ENCODE measurements at regions not wholly inside any gene's neighbourhood (a gene's known extent, or its start where the extent isn't known, plus 50 kb on each side); places are given as distances from the start of the nearest gene placed in this dataset.
"Not testable (repeated sequence)": the region's sequence is repeated elsewhere in the genome, so short reads cannot be mapped to it uniquely, and the experiment has no call there.

DNA sequence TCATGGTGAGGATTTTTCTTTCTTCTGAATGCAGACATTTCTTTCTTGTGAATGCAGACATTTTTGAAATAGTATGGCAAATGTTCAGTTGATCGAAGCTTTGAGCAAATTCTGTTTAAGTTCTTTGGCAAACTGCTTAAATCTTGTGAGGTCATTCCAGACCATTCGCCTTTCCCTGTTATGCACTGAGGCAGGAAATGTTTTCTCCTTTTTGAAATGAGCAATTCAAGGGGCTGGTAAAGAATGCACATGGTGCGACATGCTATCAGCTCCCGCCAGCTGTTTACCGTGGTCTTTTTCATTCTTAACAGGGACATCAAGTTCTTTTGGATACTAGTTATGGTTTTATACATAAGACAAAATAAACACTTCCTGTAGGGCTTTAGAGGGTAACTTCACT lies 112.0 kb upstream of the CCN2 start:
- POLR2A ChIA-PET: no interaction called here
- CTCF ChIA-PET: no interaction called here

- POLR2A ChIA-PET: no interaction called here
Measured at GRCh38 chr6:132062626-132063025, 111.5 kb upstream of the CCN2 start.

GRCh38 chr6:132061381-132061780 lies 110.2 kb upstream of the CCN2 start:
- CTCF ChIA-PET: no interaction called here
- POLR2A ChIA-PET: no interaction called here

More at GRCh38 chr6:132062626-132063025, 111.5 kb upstream of the CCN2 start:
- CTCF ChIA-PET: no interaction called here

DNA sequence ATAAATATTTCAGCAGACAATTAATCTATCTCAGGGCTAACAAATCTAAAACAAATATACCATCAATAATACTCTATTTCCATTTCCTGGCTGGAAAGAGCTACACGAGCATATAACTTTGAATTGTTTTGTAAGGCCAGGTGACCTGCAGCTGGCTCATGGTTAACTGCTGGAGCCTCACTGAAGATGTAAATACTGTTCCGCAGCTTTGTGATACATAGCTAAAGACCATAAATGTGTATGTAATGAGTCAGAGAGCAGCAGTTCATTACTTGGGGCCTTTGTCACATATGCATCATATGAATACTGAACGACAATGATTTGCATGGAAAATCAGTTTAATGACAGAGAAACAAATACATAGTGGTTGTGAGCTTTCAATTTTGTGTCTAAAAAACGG lies 109.4 kb upstream of the CCN2 start:
- CTCF ChIA-PET: no interaction called here
- POLR2A ChIA-PET: no interaction called here

GRCh38 chr6:132058975-132059374 lies 107.8 kb upstream of the CCN2 start:
- POLR2A ChIA-PET: no interaction called here
- CTCF ChIA-PET: interaction anchor here (0.7 kb wide), 1 partner anchor 9 kb away, joined by 3 read pairs; no protein-coding TSS in a partner anchor

DNA sequence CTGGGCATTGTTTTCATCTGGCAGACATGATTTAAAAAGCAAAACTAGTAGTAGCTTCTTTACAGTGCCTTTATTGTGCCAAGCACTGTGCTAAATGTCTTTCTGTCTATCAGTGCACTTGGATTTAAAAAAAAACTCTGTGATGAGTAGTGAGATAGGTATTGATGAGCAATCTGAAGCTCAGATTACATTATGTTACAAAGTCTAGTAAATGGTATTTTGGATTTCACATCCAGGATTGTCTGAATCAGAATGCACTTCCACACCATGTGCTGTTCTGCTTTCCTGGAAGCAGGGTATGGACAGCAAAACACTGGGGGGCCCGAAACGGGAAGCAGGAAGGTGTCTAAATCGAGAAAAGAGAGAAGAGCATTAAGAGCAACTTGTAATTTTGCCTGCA lies 103.4 kb upstream of the CCN2 start:
- ChIA-PET POLR2A (no interaction called here), CTCF (no interaction called here)

GRCh38 chr6:132053511-132053910 lies 102.3 kb upstream of the CCN2 start:
- POLR2A ChIA-PET: interaction anchor here (0.7 kb wide), 1 partner anchor 21 kb away, joined by 3 read pairs; no protein-coding TSS in a partner anchor
- CTCF ChIA-PET: no interaction called here

GRCh38 chr6:132052096-132052495 lies 100.9 kb upstream of the CCN2 start:
- CTCF ChIA-PET: no interaction called here
- POLR2A ChIA-PET: no interaction called here

- CTCF ChIA-PET: no interaction called here
- POLR2A ChIA-PET: no interaction called here
Measured at GRCh38 chr6:132045877-132046276, 94.7 kb upstream of the CCN2 start.

DNA sequence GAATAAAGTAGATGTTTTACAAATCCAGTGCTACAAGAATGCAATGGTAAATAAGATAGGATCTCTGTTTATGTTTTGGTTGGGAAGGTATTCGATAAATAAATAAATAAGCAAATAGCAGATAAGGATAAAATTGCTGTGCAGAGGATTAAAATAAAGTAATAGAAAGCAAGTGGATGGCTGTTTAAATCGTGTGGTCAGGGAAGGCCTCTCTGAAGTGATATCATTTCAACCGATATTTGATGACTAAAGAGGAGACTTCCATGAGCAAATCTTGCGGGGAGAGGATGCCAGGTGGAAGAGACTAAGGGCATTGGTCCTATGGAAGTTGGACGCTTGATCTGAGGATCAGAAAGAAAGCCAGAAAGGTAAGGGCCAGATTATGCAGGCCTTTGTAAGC lies 92.0 kb upstream of the CCN2 start:
- POLR2A ChIA-PET: no interaction called here
- CTCF ChIA-PET: no interaction called here

- POLR2A ChIA-PET: no interaction called here
- CTCF ChIA-PET: no interaction called here
Measured at GRCh38 chr6:132041706-132042105, 90.5 kb upstream of the CCN2 start.

- CTCF ChIA-PET: no interaction called here
- POLR2A ChIA-PET: no interaction called here
Measured at GRCh38 chr6:132028029-132028428, 76.9 kb upstream of the CCN2 start.

- ChIA-PET POLR2A (no interaction called here), CTCF (no interaction called here)
Measured at GRCh38 chr6:132025468-132025867, 74.3 kb upstream of the CCN2 start.

GRCh38 chr6:132023490-132023889 lies 72.3 kb upstream of the CCN2 start:
- POLR2A ChIA-PET: no interaction called here
- CTCF ChIA-PET: no interaction called here

GRCh38 chr6:132021552-132022375 lies 70.6 kb upstream of the CCN2 start:
- ChIA-PET CTCF (interaction anchor here (0.5 kb wide), 1 partner anchor 82 kb away, joined by 3 read pairs; no protein-coding TSS in a partner anchor), POLR2A (no interaction called here)

- POLR2A ChIA-PET, CTCF ChIA-PET: not testable (repeated sequence)
Measured at GRCh38 chr6:132020918-132021317, 69.7 kb upstream of the CCN2 start.

DNA sequence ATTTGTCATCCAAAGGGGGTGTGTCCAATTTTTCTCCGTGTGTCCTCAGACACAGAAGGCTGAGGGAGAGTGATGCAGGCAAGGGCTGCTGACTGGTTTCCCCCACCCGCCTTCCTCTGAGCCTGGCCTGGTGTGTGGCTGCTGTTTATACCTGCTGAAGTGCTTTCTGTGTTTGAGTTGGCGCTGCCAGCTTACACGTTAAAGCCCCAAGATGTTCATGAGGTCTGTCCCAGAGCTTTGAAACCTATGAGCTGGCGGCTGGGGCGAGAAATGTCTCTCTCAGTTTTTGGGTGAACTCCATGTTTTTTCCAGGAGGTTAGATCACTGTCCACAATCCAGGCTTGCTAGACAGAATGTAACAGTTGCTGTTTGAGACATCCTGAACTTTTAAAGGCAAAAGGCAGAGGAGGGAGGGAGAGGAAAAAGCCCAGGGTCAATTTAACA lies 69.0 kb upstream of the CCN2 start:
- ChIA-PET CTCF (no interaction called here), POLR2A (no interaction called here)

DNA sequence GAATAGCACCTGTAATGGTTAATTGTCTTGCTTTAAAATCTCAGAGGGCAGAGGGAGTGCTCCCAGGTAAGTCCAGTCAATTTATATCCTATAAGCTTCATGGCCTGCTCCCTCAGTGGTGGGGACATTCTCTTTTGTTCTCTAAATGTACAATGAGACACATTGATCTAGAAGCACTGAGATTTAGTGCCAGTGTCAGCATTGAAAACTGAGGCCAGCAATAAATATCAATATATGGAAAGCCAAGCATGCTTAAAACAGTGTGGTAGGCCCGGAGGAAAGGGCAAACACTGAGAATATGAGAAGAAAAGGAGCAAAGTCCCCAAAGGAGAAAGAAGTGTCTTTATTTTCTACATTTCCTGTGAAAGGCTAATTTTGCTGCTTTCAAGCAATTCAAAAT lies 68.4 kb upstream of the CCN2 start:
- ChIA-PET CTCF (no interaction called here), POLR2A (no interaction called here)

DNA sequence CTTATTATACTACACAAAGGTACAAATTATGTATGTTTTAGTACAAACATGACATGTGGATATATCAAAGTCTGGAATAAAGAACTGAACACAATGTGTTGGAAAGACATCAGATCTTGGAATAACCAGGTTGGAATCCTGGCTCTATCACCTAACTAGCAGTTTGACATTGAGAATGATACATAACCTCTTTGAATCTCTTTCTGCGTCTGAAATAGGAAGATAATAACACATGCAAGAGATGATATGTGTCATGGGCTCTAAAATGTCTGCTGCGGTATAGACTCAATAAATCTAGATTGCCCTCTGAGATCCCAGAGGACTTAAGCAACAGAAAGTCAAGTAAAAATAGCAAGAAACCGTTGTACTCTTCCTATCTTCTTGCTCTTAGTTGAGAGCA lies 66.8 kb upstream of the CCN2 start:
- ChIA-PET CTCF (no interaction called here), POLR2A (no interaction called here)

DNA sequence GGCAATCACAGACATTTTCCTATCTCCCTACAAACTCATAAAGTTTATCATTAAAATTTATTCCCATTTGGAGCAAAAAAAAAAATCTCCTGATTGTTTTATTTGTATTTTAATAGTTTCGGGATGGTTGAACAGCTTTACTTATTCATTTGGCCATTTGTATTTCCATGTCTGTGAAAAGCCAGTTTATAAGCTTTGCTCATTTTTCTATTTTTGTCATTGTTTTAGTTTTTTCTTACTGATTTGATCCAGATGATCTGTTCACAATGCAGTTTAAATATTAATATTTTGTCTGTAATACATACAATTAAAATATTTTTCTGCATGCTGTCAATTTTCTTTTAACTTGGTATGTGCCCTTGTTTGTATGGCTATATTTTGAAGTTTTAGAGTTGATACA lies 65.2 kb upstream of the CCN2 start:
- POLR2A ChIA-PET: no interaction called here
- CTCF ChIA-PET: no interaction called here

- ChIA-PET POLR2A (no interaction called here), CTCF (interaction anchor here (0.7 kb wide), 1 partner anchor 205 kb away, joined by 4 read pairs; no protein-coding TSS in a partner anchor)
Measured at GRCh38 chr6:132011582-132011981, 60.4 kb upstream of the CCN2 start.

DNA sequence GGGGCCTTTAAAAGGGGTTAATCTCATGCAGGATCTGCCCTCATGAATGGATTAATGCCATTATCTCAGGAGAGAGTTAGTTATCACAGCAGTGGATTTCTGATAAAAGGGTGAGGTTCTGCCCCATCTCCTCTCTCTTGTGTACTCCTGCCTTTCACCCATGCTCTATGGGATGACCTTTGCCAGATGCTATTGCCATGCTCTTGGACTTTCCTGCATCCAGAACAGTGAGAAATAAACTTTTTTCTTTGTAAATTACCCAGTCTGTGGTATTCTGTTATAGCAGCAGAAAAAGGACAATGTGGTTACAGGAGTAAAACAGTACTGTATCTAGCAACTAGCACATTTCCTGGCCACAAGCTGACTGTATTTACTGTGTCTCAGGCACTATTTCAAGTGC lies 58.0 kb upstream of the CCN2 start:
- POLR2A ChIA-PET: no interaction called here
- CTCF ChIA-PET: no interaction called here

Data from activated CD8-positive, alpha-beta memory T cell treated with anti-CD3 and anti-CD28 coated beads for 36 hours (primary cell).